ENCODE measurements at regions not wholly inside any gene's neighbourhood (a gene's known extent, or its start where the extent isn't known, plus 50 kb on each side); places are given as distances from the start of the nearest gene placed in this dataset.
A peak's percentile ranks its signal among the peaks of the same experiment; 100 is the strongest.

GRCh38 chr12:83390186-83390585 lies 703.5 kb downstream of the TMTC2 start:
- Histone ChIP-seq H3K27ac (ENCODE audit: control insufficient read depth, insufficient read depth, low read length) (no peak overlapping the region), H3K4me2 (ENCODE audit: control insufficient read depth, extremely low read depth, insufficient read depth, low read depth, low read length) (no peak overlapping the region), H3K4me3 (ENCODE audit: control insufficient read depth in 2 of 3, extremely low read depth in 1 of 3, insufficient read depth in 2 of 3, low read depth in 1 of 3, low read length in 3 of 3) (no peak overlapping the region), H3K9me3 (ENCODE audit: control insufficient read depth, low read depth, low read length) (no peaks in the 10 kb centered on the region), H4K20me1 (ENCODE audit: control insufficient read depth, extremely low read depth, insufficient read depth, low read length) (no peaks in the 10 kb centered on the region), H3K36me3 (ENCODE audit: control insufficient read depth in 2 of 2, extremely low read depth in 1 of 2, insufficient read depth in 2 of 2, low read length in 2 of 2) (no peaks in the 10 kb centered on the region), H3K9ac (ENCODE audit: control insufficient read depth, extremely low read depth, insufficient read depth, low read length) (no peak overlapping the region), H3K4me1 (ENCODE audit: control insufficient read depth, extremely low read depth, insufficient read depth, low read length) (no peaks in the 10 kb centered on the region), H3K27me3 (ENCODE audit: control insufficient read depth, extremely low read depth, insufficient read depth, low read length) (no peaks in the 10 kb centered on the region), H2AFZ (ENCODE audit: control insufficient read depth, low read length) (no peak overlapping the region), H3K79me2 (ENCODE audit: control insufficient read depth, insufficient read depth, low read length) (no peaks in the 10 kb centered on the region), H3K9me1 (ENCODE audit: control insufficient read depth, extremely low read depth, insufficient read depth, low read length) (no peaks in the 10 kb centered on the region)
- TF ChIP-seq EZH2 (IDR thresholded peaks at IDR 0.05; ENCODE audit: low read length): no peak
- TF ChIP-seq, protein P1, sequence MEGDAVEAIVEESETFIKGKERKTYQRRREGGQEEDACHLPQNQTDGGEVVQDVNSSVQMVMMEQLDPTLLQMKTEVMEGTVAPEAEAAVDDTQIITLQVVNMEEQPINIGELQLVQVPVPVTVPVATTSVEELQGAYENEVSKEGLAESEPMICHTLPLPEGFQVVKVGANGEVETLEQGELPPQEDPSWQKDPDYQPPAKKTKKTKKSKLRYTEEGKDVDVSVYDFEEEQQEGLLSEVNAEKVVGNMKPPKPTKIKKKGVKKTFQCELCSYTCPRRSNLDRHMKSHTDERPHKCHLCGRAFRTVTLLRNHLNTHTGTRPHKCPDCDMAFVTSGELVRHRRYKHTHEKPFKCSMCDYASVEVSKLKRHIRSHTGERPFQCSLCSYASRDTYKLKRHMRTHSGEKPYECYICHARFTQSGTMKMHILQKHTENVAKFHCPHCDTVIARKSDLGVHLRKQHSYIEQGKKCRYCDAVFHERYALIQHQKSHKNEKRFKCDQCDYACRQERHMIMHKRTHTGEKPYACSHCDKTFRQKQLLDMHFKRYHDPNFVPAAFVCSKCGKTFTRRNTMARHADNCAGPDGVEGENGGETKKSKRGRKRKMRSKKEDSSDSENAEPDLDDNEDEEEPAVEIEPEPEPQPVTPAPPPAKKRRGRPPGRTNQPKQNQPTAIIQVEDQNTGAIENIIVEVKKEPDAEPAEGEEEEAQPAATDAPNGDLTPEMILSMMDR (optimal IDR thresholded peaks at IDR 0.05 in 1 of 3, IDR thresholded peaks at IDR 0.05 in 1 of 3, conservative IDR thresholded peaks at IDR 0.05 in 1 of 3; ENCODE audit: extremely low read depth in 1 of 3, insufficient read depth in 2 of 3, low read length in 3 of 3): no peak
- dilution Hi-C loops (cut with MboI; ENCODE audit: extremely low pct_ligation_motif_present, low sequenced_read_pairs): no loop called here
- FAIRE-seq (no peak), DNase-seq (ENCODE audit: low read depth, low spot score) (no peak)

GRCh38 chr12:83389237-83389996 lies 702.7 kb downstream of the TMTC2 start:
- Histone ChIP-seq H3K4me1 (ENCODE audit: control insufficient read depth, extremely low read depth, insufficient read depth, low read length) (no peaks in the 10 kb centered on the region), H4K20me1 (ENCODE audit: control insufficient read depth, extremely low read depth, insufficient read depth, low read length) (no peaks in the 10 kb centered on the region), H3K79me2 (ENCODE audit: control insufficient read depth, insufficient read depth, low read length) (no peaks in the 10 kb centered on the region), H3K4me2 (ENCODE audit: control insufficient read depth, extremely low read depth, insufficient read depth, low read depth, low read length) (no peak overlapping the region), H3K9me3 (ENCODE audit: control insufficient read depth, low read depth, low read length) (no peaks in the 10 kb centered on the region), H3K27me3 (ENCODE audit: control insufficient read depth, extremely low read depth, insufficient read depth, low read length) (no peaks in the 10 kb centered on the region), H2AFZ (ENCODE audit: control insufficient read depth, low read length) (no peak overlapping the region), H3K9me1 (ENCODE audit: control insufficient read depth, extremely low read depth, insufficient read depth, low read length) (no peaks in the 10 kb centered on the region), H3K36me3 (ENCODE audit: control insufficient read depth in 2 of 2, extremely low read depth in 1 of 2, insufficient read depth in 2 of 2, low read length in 2 of 2) (no peaks in the 10 kb centered on the region), H3K4me3 (ENCODE audit: control insufficient read depth in 2 of 3, extremely low read depth in 1 of 3, insufficient read depth in 2 of 3, low read depth in 1 of 3, low read length in 3 of 3) (no peak overlapping the region), H3K27ac (ENCODE audit: control insufficient read depth, insufficient read depth, low read length) (no peak overlapping the region), H3K9ac (ENCODE audit: control insufficient read depth, extremely low read depth, insufficient read depth, low read length) (no peak overlapping the region)
- dilution Hi-C loops (cut with MboI; ENCODE audit: extremely low pct_ligation_motif_present, low sequenced_read_pairs): no loop called here
- no peak for TF ChIP-seq EZH2 (IDR thresholded peaks at IDR 0.05; ENCODE audit: low read length)
- TF ChIP-seq, protein P1 (optimal IDR thresholded peaks at IDR 0.05 in 1 of 3, IDR thresholded peaks at IDR 0.05 in 1 of 3, conservative IDR thresholded peaks at IDR 0.05 in 1 of 3; ENCODE audit: extremely low read depth in 1 of 3, insufficient read depth in 2 of 3, low read length in 3 of 3): peak in 2 of 3 experiments; percentile 50 to 56
- FAIRE-seq (no peak), DNase-seq (ENCODE audit: low read depth, low spot score) (no peak)

Measured in keratinocyte (primary cell).